Uterus (tissue), 3 donors: ENCODE measurements at regions not wholly inside any gene's neighbourhood (a gene's known extent, or its start where the extent isn't known, plus 50 kb on each side); places are given as distances from the start of the nearest gene placed in this dataset.

Experiments
- DNase-seq, 2 donors: peaks; one replicate each; pipeline ENCODE4 v3.0.0-alpha.2; 2019 to 2020
- H3K27ac ChIP-seq, 2 donors: fragments of 200-600 bp; sonication (generic); 1 replicate in 1 of 2; 2 replicates in 1 of 2; pipeline ENCODE4 v1.5.1; 2016 to 2018
- H3K27me3 ChIP-seq, 2 donors: fragments of 200-600 bp; sonication (generic); one replicate each; pipeline ENCODE4 v1.5.1; 2018 to 2019; ENCODE audit warnings: control low read depth in 1 of 2
- H3K36me3 ChIP-seq, 2 donors: fragments of 200-600 bp; sonication (generic); one replicate each; pipeline ENCODE4 v1.5.1; 2019; ENCODE audit warnings: control low read depth in 1 of 2
- H3K4me1 ChIP-seq, 2 donors: fragments of 200-600 bp; sonication (generic); one replicate each; pipeline ENCODE4 v1.5.1; 2018 to 2019; ENCODE audit warnings: control low read depth in 1 of 2
- H3K4me3 ChIP-seq, 2 donors: fragments of 200-600 bp; sonication (generic); 1 replicate in 1 of 2; 2 replicates in 1 of 2; pipeline ENCODE4 v1.5.1; 2018 to 2019; ENCODE audit warnings: mild to moderate bottlenecking in 1 of 2
- H3K9me3 ChIP-seq, 2 donors: fragments of 200-600 bp; sonication (generic); one replicate each; pipeline ENCODE4 v1.5.1; 2019; ENCODE audit warnings: control low read depth in 1 of 2
- POLR2A ChIP-seq, 2 donors: fragments of 450-650 bp; IDR thresholded peaks; one replicate each; pipeline ENCODE4 v1.6.1; 2016; ENCODE audit warnings: antibody characterized with exemption in 2 of 2, mild to moderate bottlenecking in 1 of 2, moderate library complexity in 1 of 2
- intact Hi-C: fragments of 100-400 bp; cut with DNase I; formaldehyde crosslinking; loops from one replicate; pipeline ENCODE4 v1.15.1; 2023; ENCODE audit warnings: low total_unique reads
- TF ChIP-seq, protein P1 (sequence below), 4 experiments: fragments of 200-600 bp in 2 of 4; fragments of 450-650 bp in 2 of 4; sonication (generic) in 2 of 4; IDR thresholded peaks; one replicate each; pipeline ENCODE4 v1.5.1; 2016 to 2019; ENCODE audit warnings: antibody characterized with exemption in 4 of 4, mild to moderate bottlenecking in 2 of 4, moderate library complexity in 1 of 4
- donor health status: DM: yes; HTN: yes; CAD: no.

DNA sequence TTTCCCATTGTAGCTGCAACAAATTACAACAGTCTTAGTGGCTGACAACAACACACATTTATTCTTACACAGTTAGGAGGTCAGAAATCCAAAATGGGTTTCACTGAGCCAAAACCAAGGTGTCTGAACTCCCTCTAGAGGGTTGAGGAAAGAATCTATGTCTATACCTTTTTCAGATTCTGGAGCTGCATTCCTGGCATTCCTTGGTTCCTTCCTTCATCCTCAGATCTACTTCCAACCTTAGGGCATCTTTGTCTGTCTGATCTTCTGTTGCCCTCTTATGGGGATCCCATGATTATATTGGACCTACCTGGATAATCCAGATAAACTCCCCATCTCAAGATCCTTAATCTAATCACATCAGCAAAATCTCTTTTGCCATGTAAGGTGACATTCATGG lies 540.9 kb upstream of the MAP3K7 start:
- no peaks in the 10 kb centered on the region for H3K4me1 ChIP-seq
- intact Hi-C loops: no loop called here
- no peak for DNase-seq
- no peak overlapping the region for H3K4me3 ChIP-seq
- no peak overlapping the region for H3K27ac ChIP-seq
- no peaks in the 10 kb centered on the region for H3K36me3 ChIP-seq
- TF ChIP-seq, protein P1, sequence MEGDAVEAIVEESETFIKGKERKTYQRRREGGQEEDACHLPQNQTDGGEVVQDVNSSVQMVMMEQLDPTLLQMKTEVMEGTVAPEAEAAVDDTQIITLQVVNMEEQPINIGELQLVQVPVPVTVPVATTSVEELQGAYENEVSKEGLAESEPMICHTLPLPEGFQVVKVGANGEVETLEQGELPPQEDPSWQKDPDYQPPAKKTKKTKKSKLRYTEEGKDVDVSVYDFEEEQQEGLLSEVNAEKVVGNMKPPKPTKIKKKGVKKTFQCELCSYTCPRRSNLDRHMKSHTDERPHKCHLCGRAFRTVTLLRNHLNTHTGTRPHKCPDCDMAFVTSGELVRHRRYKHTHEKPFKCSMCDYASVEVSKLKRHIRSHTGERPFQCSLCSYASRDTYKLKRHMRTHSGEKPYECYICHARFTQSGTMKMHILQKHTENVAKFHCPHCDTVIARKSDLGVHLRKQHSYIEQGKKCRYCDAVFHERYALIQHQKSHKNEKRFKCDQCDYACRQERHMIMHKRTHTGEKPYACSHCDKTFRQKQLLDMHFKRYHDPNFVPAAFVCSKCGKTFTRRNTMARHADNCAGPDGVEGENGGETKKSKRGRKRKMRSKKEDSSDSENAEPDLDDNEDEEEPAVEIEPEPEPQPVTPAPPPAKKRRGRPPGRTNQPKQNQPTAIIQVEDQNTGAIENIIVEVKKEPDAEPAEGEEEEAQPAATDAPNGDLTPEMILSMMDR (IDR thresholded peaks at IDR 0.05): no peak
- TF ChIP-seq POLR2A (IDR thresholded peaks at IDR 0.05): no peak
- no peaks in the 10 kb centered on the region for H3K9me3 ChIP-seq
- H3K27me3 ChIP-seq: no peaks in the 10 kb centered on the region

DNA sequence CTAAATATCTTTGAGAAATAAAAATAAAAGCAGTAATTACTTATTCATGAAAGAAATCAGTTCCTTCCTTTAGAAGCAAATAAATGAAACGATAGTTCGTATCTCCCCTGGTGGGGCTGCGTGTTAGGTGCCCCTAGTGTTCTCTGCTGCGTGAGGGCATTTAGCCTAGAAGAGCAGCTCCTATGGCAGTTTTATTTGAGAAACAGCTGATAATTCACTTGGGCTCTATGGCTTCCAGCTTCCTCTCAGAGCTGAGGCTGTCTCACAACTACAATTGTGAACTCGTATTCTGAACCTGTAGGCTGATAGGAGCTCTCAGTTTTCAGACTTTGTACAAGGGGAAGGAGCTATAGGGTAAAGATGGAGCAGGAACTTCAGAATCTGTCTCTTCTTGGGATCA lies 540.0 kb upstream of the MAP3K7 start:
- Histone ChIP-seq H3K4me1 (no peaks in the 10 kb centered on the region), H3K4me3 (no peak overlapping the region), H3K27me3 (no peaks in the 10 kb centered on the region), H3K36me3 (no peaks in the 10 kb centered on the region), H3K27ac (no peak overlapping the region), H3K9me3 (no peaks in the 10 kb centered on the region)
- no peak for DNase-seq
- intact Hi-C loops: no loop called here
- TF ChIP-seq, protein P1 (IDR thresholded peaks at IDR 0.05): no peak
- no peak for TF ChIP-seq POLR2A (IDR thresholded peaks at IDR 0.05)

- H3K9me3 ChIP-seq: no peaks in the 10 kb centered on the region
- TF ChIP-seq, protein P1 (IDR thresholded peaks at IDR 0.05): no peak
- TF ChIP-seq POLR2A (IDR thresholded peaks at IDR 0.05): no peak
- DNase-seq: no peak
- no peak overlapping the region for H3K4me3 ChIP-seq
- intact Hi-C loops: no loop called here
- no peaks in the 10 kb centered on the region for H3K27me3 ChIP-seq
- H3K4me1 ChIP-seq: no peaks in the 10 kb centered on the region
- no peaks in the 10 kb centered on the region for H3K36me3 ChIP-seq
- H3K27ac ChIP-seq: no peak overlapping the region
These were observed 530.7 kb upstream of the MAP3K7 start for GRCh38 chr6:91117550-91117949.

DNA sequence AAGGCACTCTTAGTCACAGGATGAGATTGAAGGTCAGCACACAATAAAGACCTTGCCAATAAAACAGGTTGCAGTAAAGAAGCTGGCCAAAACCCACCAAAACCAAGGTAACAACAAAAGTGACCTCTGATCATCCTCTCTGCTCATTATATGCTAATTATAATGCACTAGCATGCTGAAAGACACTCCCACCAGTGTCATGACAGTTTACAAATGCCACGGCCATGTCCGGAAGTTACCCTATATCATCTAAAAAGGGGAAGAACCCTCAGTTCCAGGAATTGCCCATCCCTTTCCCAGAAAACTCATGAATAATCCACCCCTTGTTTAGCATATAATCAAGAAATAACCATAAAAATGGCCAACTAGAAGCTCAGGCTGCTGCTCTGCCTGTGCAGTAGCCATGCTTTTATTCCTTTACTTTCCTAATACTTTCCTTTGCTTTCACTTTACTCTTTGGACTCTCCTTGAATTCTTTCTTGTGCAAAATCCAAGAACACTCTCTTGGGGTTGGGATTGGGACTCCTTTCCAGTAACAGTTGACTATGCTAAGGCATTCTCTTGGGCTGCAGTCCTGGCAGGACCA lies 527.3 kb upstream of the MAP3K7 start:
- Histone ChIP-seq H3K36me3 (no peaks in the 10 kb centered on the region), H3K4me1 (no peaks in the 10 kb centered on the region), H3K27ac (no peak overlapping the region), H3K9me3 (no peaks in the 10 kb centered on the region), H3K27me3 (no peaks in the 10 kb centered on the region), H3K4me3 (no peak overlapping the region)
- TF ChIP-seq POLR2A (IDR thresholded peaks at IDR 0.05): no peak
- TF ChIP-seq, protein P1 (IDR thresholded peaks at IDR 0.05): no peak
- intact Hi-C loops: no loop called here
- no peak for DNase-seq

GRCh38 chr6:91106083-91106482 lies 519.2 kb upstream of the MAP3K7 start:
- Histone ChIP-seq H3K4me3 (no peak overlapping the region), H3K27me3 (no peaks in the 10 kb centered on the region), H3K36me3 (no peaks in the 10 kb centered on the region), H3K27ac (no peak overlapping the region), H3K9me3 (no peaks in the 10 kb centered on the region), H3K4me1 (no peaks in the 10 kb centered on the region)
- DNase-seq: no peak
- TF ChIP-seq, protein P1 (IDR thresholded peaks at IDR 0.05): no peak
- no peak for TF ChIP-seq POLR2A (IDR thresholded peaks at IDR 0.05)
- intact Hi-C loops: no loop called here
